Gastroesophageal sphincter (tissue), 3 donors: ENCODE measurements at regions not wholly inside any gene's neighbourhood (a gene's known extent, or its start where the extent isn't known, plus 50 kb on each side); places are given as distances from the start of the nearest gene placed in this dataset.

Source experiments
- CTCF ChIP-seq, 4 experiments: fragments of 200-600 bp in 2 of 4; fragments of 450-650 bp in 2 of 4; sonication (generic) in 1 of 4; IDR thresholded peaks; one replicate each; pipeline ENCODE4 v1.5.1; 2017 to 2019; ENCODE audit warnings: antibody characterized with exemption in 4 of 4, mild to moderate bottlenecking in 2 of 4, moderate library complexity in 2 of 4
- POLR2A ChIP-seq, 2 donors: fragments of 450-650 bp; IDR thresholded peaks; one replicate each; pipeline ENCODE4 v1.6.1; 2017; ENCODE audit warnings: antibody characterized with exemption in 2 of 2, mild to moderate bottlenecking in 2 of 2, moderate library complexity in 1 of 2

GRCh38 chr4:149902242-149902641, 86.6 kb upstream of the IQCM start:
- TF ChIP-seq CTCF (IDR thresholded peaks at IDR 0.05) = no peak
- TF ChIP-seq POLR2A (IDR thresholded peaks at IDR 0.05) = no peak
